Psoas muscle (tissue), 6 donors: ENCODE measurements at regions not wholly inside any gene's neighbourhood (a gene's known extent, or its start where the extent isn't known, plus 50 kb on each side); places are given as distances from the start of the nearest gene placed in this dataset.

ENCODE experiments used
- ATAC-seq, 4 donors: fragments of 200-7000 bp; cut with Tn5 transposase; one replicate each; pipeline ENCODE4 v1.9.1; 2020; ENCODE audit warnings: moderate library complexity in 3 of 4, mild to moderate bottlenecking in 2 of 4
- DNase-seq, 2 donors: peaks; one replicate each; pipeline ENCODE4 v3.0.0-alpha.2; 2020
- H3K27ac ChIP-seq: fragments of 200-600 bp; one replicate; pipeline ENCODE4 v1.8.0; 2022
- H3K27me3 ChIP-seq, 3 donors: fragments of 200-600 bp in 1 of 3; one replicate each; pipeline versions ENCODE4 v1.6.1 to v1.8.0; 2013 to 2022; ENCODE audit warnings: low read length in 2 of 3, mild to moderate bottlenecking in 2 of 3, moderate library complexity in 1 of 3; ENCODE audit not compliant: insufficient read depth in 3 of 3
- H3K36me3 ChIP-seq, 2 donors: fragments of 200-600 bp in 1 of 2; one replicate each; pipeline versions ENCODE4 v1.6.1 to v1.8.0; 2013 to 2022; ENCODE audit warnings: low read depth in 1 of 2, mild to moderate bottlenecking in 1 of 2, moderate library complexity in 1 of 2; ENCODE audit not compliant: insufficient read depth in 1 of 2
- H3K4me1 ChIP-seq: fragments of 200-600 bp; one replicate; pipeline ENCODE4 v1.8.0; 2022
- H3K4me3 ChIP-seq: fragments of 200-600 bp; one replicate; pipeline ENCODE4 v1.8.0; 2022; ENCODE audit warnings: mild to moderate bottlenecking
- H3K9me3 ChIP-seq: fragments of 200-600 bp; one replicate; pipeline ENCODE4 v1.8.0; 2022
- CTCF ChIP-seq: fragments of 200-600 bp; IDR thresholded peaks from one replicate; pipeline ENCODE4 v1.8.0; 2022; ENCODE audit warnings: antibody characterized with exemption
- intact Hi-C, 2 donors: fragments of 100-400 bp; cut with DNase I; formaldehyde crosslinking; loops; one replicate each; pipeline versions ENCODE4 v1.11.0 to v1.14.2; 2022
- donor health status: healthy with polysubstance abuse.
- donor health status: DM: no; HTN: no; CAD: no; lungs with moderate emphysema.
- donor health status: healthy.
- donor health status: DM: yes; HTN: yes; CAD: no.
- donor health status: DM: no; HTN: no; CAD: no.
- donor health status: DM: yes; HTN: yes; CAD: no.

- Histone ChIP-seq H3K4me3 (no peak overlapping the region), H3K27ac (no peak overlapping the region), H3K36me3 (no peaks in the 10 kb centered on the region), H3K27me3 (no peaks in the 10 kb centered on the region), H3K9me3 (no peaks in the 10 kb centered on the region), H3K4me1 (no peaks in the 10 kb centered on the region)
- TF ChIP-seq CTCF: no peak
- ATAC-seq: no peak
- no peak for DNase-seq
- intact Hi-C loops: no loop called here
These were observed 52.2 kb upstream of the FGF10 start for GRCh38 chr5:44441460-44441859.

GRCh38 chr5:44440186-44440585 lies 51.0 kb upstream of the FGF10 start:
- ATAC-seq: no peak
- H3K27me3 ChIP-seq: no peaks in the 10 kb centered on the region
- H3K36me3 ChIP-seq: no peaks in the 10 kb centered on the region
- DNase-seq: no peak
- TF ChIP-seq CTCF: no peak
- H3K4me3 ChIP-seq: no peak overlapping the region
- no peaks in the 10 kb centered on the region for H3K4me1 ChIP-seq
- intact Hi-C loops: no loop called here
- H3K9me3 ChIP-seq: no peaks in the 10 kb centered on the region
- no peak overlapping the region for H3K27ac ChIP-seq
